Endothelial cell of umbilical vein (primary cell): ENCODE measurements at regions not wholly inside any gene's neighbourhood (a gene's known extent, or its start where the extent isn't known, plus 50 kb on each side); places are given as distances from the start of the nearest gene placed in this dataset.

Experiments used
- CTCF ChIP-seq, 2 donors: IDR thresholded peaks; 1 replicate in 1 of 2; 2 replicates in 1 of 2; pipeline ENCODE4 v1.5.1; 2011; ENCODE audit warnings: low read length in 2 of 2, mild to moderate bottlenecking in 2 of 2, moderate library complexity in 2 of 2, control low read depth in 1 of 2, inconsistent platforms in 1 of 2, low read depth in 1 of 2; ENCODE audit not compliant: insufficient read depth in 1 of 2; ENCODE audit errors: extremely low read depth in 1 of 2
- EZH2 ChIP-seq: IDR thresholded peaks from 2 replicates; pipeline ENCODE4 v1.6.1; 2012; ENCODE audit warnings: borderline replicate concordance, low read depth, mild to moderate bottlenecking, moderate library complexity, low read length, inconsistent platforms; ENCODE audit not compliant: severe bottlenecking
- FOS ChIP-seq: IDR thresholded peaks from 2 replicates; pipeline ENCODE4 v1.6.1; 2011; ENCODE audit warnings: mild to moderate bottlenecking, low read length, moderate library complexity, borderline replicate concordance; ENCODE audit not compliant: insufficient read depth
- GATA2 ChIP-seq: IDR thresholded peaks from 2 replicates; pipeline ENCODE4 v1.7.0; 2011; ENCODE audit warnings: low read depth, mild to moderate bottlenecking, moderate library complexity, mixed read lengths, low read length; ENCODE audit not compliant: insufficient read length, insufficient read depth
- MYC ChIP-seq: IDR thresholded peaks from one replicate; pipeline ENCODE4 v1.6.1; 2011; ENCODE audit warnings: mild to moderate bottlenecking, low read depth, low read length
- POLR2A ChIP-seq: IDR thresholded peaks from 2 replicates; pipeline ENCODE4 v1.6.1; 2012; ENCODE audit warnings: low read depth, mild to moderate bottlenecking, control low read depth, low read length
- POLR2AphosphoS5 ChIP-seq: IDR thresholded peaks from 2 replicates; pipeline ENCODE4 v1.6.1; 2012; ENCODE audit warnings: low read depth, mild to moderate bottlenecking, control low read depth, low read length, moderate library complexity; ENCODE audit not compliant: insufficient read depth

DNA sequence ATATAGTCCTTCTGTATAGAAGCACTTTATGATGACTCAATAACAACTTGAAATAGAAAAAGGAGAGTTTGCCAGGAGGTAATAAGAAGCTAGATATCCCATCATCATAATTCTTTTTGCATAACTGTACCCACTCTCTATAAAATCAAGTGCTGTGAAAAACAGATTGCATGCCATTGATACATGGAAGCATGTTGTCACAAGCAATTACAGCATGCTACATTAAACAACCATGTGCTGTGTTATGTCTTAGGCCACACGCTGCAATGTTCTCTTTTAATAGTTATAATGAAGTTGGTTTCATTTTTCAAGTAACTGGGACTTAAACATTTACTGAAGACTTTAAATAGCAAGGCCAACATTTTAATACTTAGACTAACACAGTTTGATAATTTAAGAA is 264.2 kb downstream of the RPRM start:
- TF ChIP-seq CTCF (IDR thresholded peaks at IDR 0.05; ENCODE audit: extremely low read depth in 1 of 2, insufficient read depth in 1 of 2, low read depth in 1 of 2, low read length in 2 of 2) (no peak), POLR2A (no peak), POLR2AphosphoS5 (no peak), EZH2 (no peak), MYC (no peak), FOS (no peak), GATA2 (no peak)
